PFSK-1 (cell line): ENCODE measurements at regions not wholly inside any gene's neighbourhood (a gene's known extent, or its start where the extent isn't known, plus 50 kb on each side); places are given as distances from the start of the nearest gene placed in this dataset.

Experiments used
- FOXP2 ChIP-seq: optimal IDR thresholded peaks from 2 replicates; pipeline ENCODE3; 2011; ENCODE audit warnings: borderline replicate concordance, control low read depth, inconsistent platforms; ENCODE audit not compliant: insufficient read depth; ENCODE audit errors: extremely low read length, extremely low read depth
- POLR2AphosphoS5 ChIP-seq: IDR thresholded peaks from 2 replicates; pipeline ENCODE4 v1.6.1; 2012; ENCODE audit warnings: low read depth, mild to moderate bottlenecking, control low read depth, low read length, moderate library complexity
- REST ChIP-seq, 2 experiments: IDR thresholded peaks; 2 replicates each; pipeline versions ENCODE4 v1.6.1 to v1.8.0; 2011 to 2012; ENCODE audit warnings: low read depth in 2 of 2, low read length in 2 of 2, control low read depth in 1 of 2, inconsistent platforms in 1 of 2, mild to moderate bottlenecking in 1 of 2, moderate library complexity in 1 of 2; ENCODE audit not compliant: insufficient read depth in 1 of 2
- SIN3A ChIP-seq: IDR thresholded peaks from 2 replicates; pipeline ENCODE4 v1.6.1; 2012; ENCODE audit warnings: mild to moderate bottlenecking, low read length, moderate library complexity, borderline replicate concordance; ENCODE audit not compliant: insufficient read depth
- TAF1 ChIP-seq: IDR thresholded peaks from 2 replicates; pipeline ENCODE4 v1.6.1; 2012; ENCODE audit warnings: low read length, control low read depth, borderline replicate concordance; ENCODE audit not compliant: insufficient read depth

- TF ChIP-seq REST (IDR thresholded peaks at IDR 0.05; ENCODE audit: insufficient read depth in 1 of 2, low read depth in 2 of 2, low read length in 2 of 2) (no peak), SIN3A (no peak), TAF1 (no peak), POLR2AphosphoS5 (no peak), FOXP2 (no peak)
Observed at GRCh38 chr13:68736961-68737360, 1370.7 kb upstream of the ATXN8OS start.

- no peak for TF ChIP-seq FOXP2
Observed at GRCh38 chr13:68727798-68728197, 1379.8 kb upstream of the ATXN8OS start.

GRCh38 chr13:68727165-68727564 is 1380.5 kb upstream of the ATXN8OS start:
- no peak for TF ChIP-seq FOXP2
- no peak for TF ChIP-seq SIN3A
- TF ChIP-seq REST (IDR thresholded peaks at IDR 0.05; ENCODE audit: insufficient read depth in 1 of 2, low read depth in 2 of 2, low read length in 2 of 2): no peak
- TF ChIP-seq POLR2AphosphoS5: no peak
- no peak for TF ChIP-seq TAF1

DNA sequence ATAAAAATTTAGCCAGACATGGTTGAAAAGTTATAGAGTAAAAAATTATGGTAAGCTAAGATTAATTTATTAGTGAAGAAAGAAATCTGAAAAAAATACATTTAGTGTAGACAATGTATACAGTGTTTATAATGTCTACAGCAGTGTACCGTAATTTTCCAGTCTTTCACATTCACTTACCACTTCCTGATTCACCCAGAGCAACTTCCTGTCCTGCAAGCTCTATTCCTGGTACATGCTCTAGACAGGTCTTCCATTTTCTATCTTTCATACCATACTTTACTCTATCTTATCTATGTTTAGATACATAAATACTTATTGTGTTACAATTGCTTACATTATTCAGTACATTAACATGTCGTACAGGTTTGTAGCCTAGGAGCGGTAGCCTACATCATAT is 1387.8 kb upstream of the ATXN8OS start:
- no peak for TF ChIP-seq TAF1
- TF ChIP-seq REST (IDR thresholded peaks at IDR 0.05; ENCODE audit: insufficient read depth in 1 of 2, low read depth in 2 of 2, low read length in 2 of 2): no peak
- no peak for TF ChIP-seq FOXP2

DNA sequence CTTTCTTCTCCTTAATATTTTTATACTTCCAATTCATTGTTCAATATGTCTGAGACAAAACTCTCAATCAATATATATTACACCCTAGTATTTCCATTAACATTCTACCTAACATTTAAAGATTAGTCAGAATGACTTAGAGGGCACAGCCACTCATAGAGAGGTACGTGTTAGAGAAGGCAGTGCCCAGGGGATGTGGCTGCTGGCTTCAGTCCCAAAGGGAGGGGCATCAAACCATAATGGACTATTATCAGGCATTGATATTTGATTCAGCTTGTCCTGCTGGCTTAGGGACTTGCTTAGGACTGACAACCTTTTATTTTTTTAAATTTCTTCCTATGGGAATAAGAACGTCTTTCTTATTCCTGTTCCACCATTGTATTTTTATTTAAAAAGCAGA is 1392.0 kb upstream of the ATXN8OS start:
- no peak for TF ChIP-seq SIN3A
- no peak for TF ChIP-seq TAF1
- no peak for TF ChIP-seq POLR2AphosphoS5
- no peak for TF ChIP-seq REST (IDR thresholded peaks at IDR 0.05; ENCODE audit: insufficient read depth in 1 of 2, low read depth in 2 of 2, low read length in 2 of 2)
- no peak for TF ChIP-seq FOXP2
